HuH-7.5 (cell line): ENCODE measurements at regions not wholly inside any gene's neighbourhood (a gene's known extent, or its start where the extent isn't known, plus 50 kb on each side); places are given as distances from the start of the nearest gene placed in this dataset.
A peak's percentile ranks its signal among the peaks of the same experiment; 100 is the strongest.

Source experiments
- DNase-seq: peaks from one replicate; pipeline ENCODE4 v3.0.0; 2011; ENCODE audit warnings: low spot score

GRCh38 chr20:60064554-60065196 lies 106.5 kb downstream of the CDH26 start:
- no peak for DNase-seq

GRCh38 chr20:60065741-60066437 lies 107.7 kb downstream of the CDH26 start:
- no peak for DNase-seq

DNA sequence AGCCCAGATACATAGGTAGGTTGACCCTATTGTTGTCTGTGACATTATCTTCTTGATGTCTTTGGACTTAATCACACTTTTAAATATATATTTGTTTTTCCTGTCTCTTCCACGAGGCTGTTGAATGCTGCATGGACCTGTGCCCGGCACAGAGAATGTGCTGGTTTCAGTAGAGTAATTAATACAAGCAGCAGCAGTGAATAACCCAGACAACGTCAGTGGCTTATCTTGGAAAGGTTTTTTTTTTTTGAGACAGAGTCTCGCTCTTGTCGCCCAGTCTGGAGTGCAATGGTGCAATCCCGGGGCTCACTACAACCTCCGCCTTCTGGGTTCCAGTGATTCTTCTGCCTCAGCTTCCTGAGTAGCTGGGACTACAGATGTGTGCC lies 108.2 kb downstream of the CDH26 start:
- DNase-seq = no peak

DNA sequence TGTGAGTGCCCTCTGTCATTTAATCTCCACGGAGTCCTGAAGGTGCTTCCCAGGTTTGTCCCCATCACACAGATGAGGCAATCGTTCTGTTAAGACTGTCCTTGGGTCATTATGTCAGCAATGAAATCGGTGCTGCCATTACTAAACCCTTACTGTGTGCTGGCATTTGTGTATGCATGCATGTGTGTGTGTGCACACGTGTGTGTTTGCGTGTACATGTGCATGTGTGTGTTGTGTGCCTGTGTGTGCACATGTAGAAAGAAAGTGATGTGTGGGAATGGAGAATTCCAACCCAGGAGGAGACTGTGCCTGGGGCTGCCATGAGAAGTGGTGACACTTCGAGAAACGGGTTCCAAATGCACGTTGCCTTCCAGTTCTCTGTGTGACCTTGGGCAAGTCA lies 110.3 kb downstream of the CDH26 start:
- DNase-seq = no peak

- no peak for DNase-seq
Observed at GRCh38 chr20:60069656-60070055, 111.4 kb downstream of the CDH26 start.

- DNase-seq = no peak
Observed at GRCh38 chr20:60070791-60071190, 112.6 kb downstream of the CDH26 start.

DNA sequence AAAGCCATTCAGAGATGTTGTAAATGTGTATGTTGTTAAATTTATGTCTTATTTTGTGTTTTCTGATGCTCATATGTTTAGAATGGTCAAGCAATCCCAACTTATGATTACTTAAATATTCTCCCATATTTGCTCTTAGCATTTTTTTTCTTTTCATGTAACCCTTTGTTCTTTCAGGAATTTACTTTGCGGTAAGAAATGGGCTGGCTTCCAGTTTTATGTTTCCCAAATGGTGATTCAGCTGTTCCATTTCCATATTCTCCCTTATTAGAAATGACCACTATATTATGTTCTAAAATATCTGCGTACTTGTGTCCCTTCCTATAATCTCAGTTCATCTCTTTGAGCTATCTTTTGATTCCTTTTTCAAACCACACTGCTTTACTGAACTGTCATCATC lies 113.7 kb downstream of the CDH26 start:
- DNase-seq = no peak

DNA sequence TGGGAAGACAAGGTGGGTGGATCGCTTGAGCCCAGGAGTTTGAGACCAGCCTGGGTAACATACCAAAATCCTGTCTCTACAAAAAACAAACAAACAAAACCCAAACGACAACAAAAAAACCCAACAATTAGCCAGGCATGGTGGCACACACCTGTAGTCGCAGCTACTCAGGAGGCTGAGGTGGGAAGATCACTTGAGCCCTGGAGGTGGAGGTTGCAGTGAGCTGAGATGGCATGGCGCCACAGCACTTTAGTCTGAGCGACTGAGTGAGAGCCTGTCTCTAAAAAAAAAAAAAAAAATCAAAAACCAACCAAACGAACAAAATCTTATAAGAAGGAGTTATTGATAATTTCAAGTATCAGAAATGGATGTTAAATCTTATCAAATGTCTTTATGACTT lies 114.9 kb downstream of the CDH26 start:
- DNase-seq = no peak

DNA sequence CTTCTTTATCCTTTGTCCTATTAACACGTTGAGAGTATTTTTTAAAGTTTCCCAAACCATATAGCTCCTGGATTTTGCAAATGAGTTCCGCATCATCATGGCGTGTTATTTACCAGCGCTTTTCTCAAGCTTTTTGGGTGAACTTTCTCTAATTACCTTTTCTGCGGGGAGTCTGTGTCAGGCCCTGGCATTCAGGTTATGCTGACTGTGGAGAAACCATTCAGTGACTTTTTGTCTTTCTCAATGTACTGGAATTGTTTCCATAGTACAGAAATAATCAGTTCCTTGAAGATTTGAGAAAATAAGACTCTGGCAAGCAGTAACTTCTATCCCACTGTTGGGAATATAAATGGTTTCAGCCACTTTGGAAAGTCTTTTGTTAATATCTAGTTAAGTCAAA lies 115.3 kb downstream of the CDH26 start:
- DNase-seq = no peak

DNA sequence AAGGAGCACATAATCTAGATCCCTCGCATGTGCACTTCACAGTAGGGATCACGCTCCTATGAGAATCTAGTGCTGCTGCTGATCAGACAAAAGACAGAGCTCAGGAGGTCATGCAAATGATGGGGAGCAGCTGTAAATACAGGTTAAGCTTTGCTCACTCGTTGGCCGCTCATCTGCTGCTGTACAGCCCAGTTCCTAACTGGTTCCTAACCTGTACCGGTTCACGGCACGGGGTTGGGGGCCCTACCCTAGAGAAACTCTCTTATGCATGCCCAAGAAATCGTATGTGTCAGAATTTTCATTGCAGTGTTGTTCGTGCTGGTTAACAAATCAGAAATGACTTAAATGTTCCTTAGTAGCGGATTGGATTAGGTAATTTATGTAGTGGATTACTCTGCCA lies 116.1 kb downstream of the CDH26 start:
- DNase-seq = no peak

DNA sequence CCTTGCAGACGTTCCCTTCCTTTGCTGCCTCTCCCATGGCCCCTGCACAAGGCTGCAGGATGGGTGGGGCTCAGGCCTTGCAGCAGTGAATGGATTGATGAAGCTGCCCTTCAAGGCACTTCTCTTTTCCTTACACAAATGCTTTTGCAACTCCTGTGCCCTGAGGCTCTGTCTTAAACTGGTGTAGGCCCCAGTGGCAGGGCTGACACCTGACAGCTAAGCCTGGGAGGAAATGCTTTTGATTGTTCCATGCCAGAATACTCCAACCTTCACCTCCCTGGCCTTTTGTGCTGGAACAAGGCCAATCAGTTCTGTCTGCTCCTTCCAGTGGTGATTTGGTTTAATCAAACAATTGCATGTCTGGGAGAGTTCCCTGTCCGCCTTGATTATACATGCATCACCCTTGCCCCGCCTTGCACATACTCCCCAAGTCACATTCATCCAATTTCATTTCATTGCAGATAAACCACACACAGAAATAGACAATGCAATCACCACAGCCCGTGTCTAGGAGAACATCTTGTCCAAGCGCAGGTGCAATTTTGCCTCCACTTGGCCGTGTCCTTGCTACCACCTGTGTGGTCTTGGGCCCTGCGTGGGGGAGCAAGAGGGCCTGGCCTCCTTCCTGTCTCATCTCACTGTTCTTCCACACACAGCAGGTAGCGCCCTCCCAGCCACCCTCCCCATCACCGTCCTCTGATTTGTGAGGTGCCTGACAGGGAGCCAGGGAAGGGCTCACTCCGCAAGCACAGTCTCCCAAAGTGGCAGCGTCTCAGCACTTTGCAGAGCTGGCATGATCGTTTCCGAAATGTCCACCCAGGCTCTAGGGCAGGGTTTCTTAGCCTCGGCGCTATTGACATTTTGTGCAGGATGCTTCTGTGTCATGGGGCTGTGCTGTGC lies 120.4 kb downstream of the CDH26 start:
- peak; percentile 46 for DNase-seq

DNA sequence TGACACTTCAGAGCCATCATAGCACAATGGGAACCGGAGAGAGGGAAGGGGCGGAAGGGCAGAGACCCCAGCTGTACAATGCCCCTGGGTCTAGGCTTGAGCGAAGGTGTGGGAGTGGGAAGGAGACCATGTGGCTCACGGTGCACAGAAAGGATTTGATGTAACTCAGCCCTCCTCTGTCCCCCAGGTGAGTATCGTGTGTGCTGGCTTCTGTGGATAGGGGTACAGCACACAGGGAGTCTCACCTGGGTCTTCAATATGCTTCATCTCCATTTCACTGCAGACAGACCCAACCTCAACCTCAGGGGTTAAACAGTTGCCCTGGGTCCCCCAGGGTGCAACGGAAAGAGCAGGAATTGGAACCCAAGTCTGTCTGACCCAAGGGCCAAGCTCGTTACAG lies 122.2 kb downstream of the CDH26 start:
- DNase-seq = no peak

DNA sequence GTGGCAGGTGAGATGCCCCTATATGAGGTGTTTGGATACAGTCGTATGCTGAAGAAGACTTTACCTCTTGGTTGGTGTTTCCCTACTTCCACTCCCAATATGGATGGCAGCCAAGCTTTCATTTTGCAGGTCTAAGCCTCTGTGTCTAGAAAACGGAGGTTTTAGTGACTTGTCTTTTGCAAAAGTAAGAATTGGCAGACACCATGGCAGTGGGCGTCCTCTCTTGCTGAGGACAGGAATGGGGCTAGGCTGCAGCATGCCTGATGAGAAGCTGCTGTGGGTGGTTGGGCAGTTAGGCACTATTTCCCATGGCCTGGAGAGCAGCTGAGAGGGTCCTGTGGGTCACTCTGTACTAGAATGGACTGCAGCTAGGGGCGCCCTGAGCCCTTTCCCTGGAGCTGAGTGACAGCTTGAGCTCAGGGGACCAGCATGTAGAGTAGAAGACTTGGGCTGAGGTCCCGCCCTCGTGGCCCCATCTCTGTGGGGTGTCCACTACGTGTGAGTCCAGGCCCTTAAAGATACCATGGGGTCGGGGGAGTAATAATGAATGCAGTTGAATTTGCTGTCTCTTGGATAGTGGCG lies 127.4 kb downstream of the CDH26 start:
- no peak for DNase-seq

- no peak for DNase-seq
Observed at GRCh38 chr20:60086821-60087562, 128.8 kb downstream of the CDH26 start.

DNA sequence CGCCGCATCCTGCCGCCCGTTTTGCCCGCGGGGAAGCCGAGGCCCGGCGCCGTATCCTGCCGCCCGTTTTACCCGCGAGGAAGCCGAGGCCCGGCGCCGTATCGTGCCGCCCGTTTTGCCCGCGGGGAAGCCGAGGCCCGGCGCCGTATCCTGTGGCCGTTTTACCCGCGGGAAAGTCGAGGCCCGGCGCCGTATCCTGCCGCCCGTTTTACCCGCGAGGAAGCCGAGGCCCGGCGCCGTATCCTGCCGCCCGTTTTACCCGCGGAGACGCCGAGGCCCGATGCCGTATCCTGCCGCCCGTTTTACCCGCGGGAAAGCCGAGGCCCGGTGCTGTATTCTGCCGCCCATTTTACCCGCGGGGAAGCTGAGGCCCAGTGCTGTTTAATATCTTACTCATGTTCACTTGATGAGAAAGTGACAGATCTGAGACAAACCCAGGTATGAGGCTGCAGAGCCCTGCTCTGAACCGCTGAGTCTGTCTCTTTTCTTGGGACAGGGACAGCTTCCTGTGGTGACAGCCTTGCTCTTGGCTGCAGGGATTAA lies 129.4 kb downstream of the CDH26 start:
- DNase-seq = no peak

DNA sequence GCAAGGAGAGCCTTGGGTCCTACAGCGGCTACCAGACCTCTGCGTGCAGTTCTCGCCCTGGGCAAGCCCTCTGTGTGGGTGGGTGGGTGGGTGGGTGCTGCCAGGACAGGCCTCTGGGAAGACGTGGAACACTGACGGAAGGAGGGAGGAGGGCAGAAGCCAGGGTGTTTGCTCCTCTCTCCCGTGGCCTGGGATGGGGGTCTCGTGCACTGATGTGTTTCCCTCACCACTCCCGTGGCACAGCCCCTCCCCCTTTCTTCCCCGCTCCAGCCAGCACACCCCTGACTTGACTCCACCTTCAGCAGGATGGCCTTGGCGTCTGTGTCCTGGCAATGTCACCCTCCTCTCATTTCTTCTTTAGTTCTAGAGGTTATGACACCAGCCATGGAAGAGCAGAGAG lies 130.0 kb downstream of the CDH26 start:
- no peak for DNase-seq

- no peak for DNase-seq
Observed at GRCh38 chr20:60090631-60091030, 132.4 kb downstream of the CDH26 start.

DNA sequence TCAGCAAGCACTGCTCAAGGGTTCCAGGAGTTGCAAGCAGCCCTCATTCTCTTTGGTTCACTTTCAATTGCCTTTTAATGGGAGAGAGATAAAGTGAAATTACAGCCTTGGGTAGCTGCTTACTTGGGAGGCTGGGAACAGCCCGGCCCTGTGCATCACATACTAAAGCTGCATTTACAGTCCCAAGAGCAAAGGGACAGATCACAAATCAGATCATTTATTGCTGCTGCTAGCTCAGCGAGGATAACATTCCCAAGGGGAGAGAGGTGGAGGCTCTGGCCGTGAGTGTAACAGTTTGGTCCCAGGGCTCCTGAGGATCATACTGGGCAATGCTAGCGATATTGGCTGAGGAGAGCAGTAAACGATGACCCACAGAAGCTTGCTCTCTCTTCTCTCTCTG lies 133.1 kb downstream of the CDH26 start:
- no peak for DNase-seq

GRCh38 chr20:60091861-60092260 lies 133.6 kb downstream of the CDH26 start:
- no peak for DNase-seq

DNA sequence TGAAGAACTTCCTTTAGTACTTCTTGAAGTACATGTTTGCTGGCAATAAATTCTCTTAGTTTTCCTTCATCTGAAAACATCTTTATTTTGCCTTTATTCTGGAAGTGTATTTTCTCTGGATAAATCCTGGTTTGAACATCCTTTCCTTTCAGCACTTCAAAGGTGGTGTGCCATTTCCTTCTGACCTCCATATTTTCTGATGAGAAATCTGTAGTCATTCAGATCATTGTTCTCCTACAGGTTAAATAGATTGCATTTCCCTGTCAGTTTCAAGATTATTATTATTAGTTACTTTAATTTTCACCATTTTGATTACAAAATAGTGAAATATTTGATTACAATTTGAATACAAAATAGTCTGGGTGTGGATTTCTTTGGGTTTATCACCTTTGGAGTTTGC lies 134.5 kb downstream of the CDH26 start:
- DNase-seq = no peak

- DNase-seq = no peak
Observed at GRCh38 chr20:60095456-60095855, 137.2 kb downstream of the CDH26 start.

DNA sequence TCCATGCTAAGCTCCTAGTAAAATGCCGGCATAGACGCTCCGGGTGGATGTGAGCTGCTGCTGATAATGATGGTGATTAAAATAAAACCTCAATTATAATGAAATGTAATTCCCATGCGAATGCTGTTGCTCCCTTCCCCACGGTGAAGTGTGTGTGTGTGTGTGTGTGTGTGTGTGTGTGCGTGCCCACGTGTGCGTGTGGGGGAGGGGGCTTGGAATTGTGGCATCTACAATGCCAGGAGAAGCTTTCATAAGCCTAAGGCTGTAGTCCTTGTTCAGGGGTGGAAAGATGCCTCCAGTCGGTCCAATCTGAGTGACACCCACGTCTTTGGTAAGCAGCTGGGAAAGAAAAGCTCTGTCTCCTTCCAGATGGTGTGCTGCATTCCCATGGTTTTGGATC lies 137.9 kb downstream of the CDH26 start:
- DNase-seq = no peak
